ENCODE measurements at regions not wholly inside any gene's neighbourhood (a gene's known extent, or its start where the extent isn't known, plus 50 kb on each side); places are given as distances from the start of the nearest gene placed in this dataset.
"Not testable (repeated sequence)": the region's sequence is repeated elsewhere in the genome, so short reads cannot be mapped to it uniquely, and the experiment has no call there.

GRCh38 chr1:168826269-168826668, 97.3 kb upstream of the DPT start:
- no peak for DNase-seq (ENCODE audit: low spot score)

GRCh38 chr1:168827557-168827956, 98.6 kb upstream of the DPT start:
- DNase-seq (ENCODE audit: low spot score) = no peak

DNA sequence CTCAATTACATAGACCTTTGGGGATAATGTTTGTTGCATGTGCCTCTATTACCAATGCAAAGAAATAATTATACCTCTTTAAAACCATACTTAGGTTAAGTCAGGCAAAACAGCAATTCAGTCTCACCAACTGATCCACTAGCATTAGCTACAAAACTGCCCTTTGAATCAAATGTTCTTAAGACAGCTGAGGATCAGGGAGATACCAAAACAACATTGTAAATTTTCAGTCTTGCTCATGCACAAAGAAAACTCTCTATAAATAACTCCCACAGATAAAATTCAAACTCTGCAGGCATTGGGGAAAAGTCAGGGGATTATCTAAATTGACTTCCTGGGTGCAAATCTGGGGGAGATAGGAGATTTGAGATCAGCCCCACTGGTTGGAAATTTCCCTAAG, 100.9 kb upstream of the DPT start:
- DNase-seq (ENCODE audit: low spot score) = no peak

DNA sequence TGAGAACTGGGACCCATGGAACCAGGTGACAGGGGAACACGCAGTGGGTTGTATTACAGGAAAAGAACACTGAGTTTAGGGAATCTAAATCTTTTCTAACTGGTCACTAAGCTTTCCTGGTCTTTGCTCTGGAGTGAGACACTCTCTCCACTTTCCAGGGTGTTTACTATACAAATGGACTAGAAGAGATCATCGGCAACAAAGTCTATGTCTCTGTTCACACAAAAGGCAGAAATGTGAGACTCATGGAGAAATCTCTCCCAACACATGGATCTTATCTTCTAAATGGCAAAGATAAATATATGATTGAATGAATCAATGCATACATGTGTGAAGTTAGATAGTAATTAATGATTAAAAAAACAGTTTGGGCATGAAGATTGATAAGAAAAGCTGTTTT, 101.6 kb upstream of the DPT start:
- no peak for DNase-seq (ENCODE audit: low spot score)

- no peak for DNase-seq (ENCODE audit: low spot score)
These were observed 103.7 kb upstream of the DPT start for GRCh38 chr1:168832661-168833060.

DNA sequence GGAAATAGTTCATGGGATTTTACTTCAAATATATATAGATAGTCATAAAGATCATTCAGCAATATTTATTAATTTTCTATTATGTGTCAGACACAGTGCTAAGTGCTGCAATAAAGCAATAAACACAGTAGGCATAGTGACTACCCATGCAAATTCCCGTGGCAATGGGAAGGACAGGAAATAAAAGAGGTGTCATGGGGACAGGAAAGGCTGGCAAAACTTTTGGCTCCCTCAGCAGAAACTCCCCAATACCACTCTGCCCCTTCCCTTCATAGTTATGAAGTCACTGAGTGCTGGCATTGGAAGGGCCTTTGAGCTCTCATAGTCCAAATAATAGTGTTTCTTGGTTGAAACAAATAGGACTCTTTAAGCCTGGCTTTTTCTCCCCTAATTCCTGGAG, 104.4 kb upstream of the DPT start:
- no peak for DNase-seq (ENCODE audit: low spot score)

- no peak for DNase-seq (ENCODE audit: low spot score)
These were observed 104.8 kb upstream of the DPT start for GRCh38 chr1:168833801-168834224.

- no peak for DNase-seq (ENCODE audit: low spot score)
These were observed 105.3 kb upstream of the DPT start for GRCh38 chr1:168834225-168834872.

- no peak for DNase-seq (ENCODE audit: low spot score)
These were observed 106.2 kb upstream of the DPT start for GRCh38 chr1:168835176-168835575.

DNA sequence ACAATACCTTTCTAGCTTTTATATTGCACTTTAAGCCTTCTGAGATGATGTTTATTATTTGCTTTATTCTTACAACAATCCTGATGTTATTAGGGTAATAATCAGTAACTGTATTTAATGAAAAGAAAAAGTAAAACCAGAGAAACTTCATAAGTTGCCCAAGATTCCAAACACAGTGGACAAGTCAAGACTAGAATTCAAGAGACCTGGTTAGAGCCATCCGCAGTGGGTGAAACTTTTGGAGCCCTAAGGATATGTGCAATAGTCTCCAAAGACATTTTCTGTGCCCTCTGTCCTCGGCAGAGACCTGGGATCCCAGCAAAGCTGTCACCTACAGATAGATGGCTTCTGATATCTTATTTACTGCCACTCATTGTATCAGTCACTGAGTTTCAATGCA, 106.8 kb upstream of the DPT start:
- DNase-seq (ENCODE audit: low spot score) = no peak

DNA sequence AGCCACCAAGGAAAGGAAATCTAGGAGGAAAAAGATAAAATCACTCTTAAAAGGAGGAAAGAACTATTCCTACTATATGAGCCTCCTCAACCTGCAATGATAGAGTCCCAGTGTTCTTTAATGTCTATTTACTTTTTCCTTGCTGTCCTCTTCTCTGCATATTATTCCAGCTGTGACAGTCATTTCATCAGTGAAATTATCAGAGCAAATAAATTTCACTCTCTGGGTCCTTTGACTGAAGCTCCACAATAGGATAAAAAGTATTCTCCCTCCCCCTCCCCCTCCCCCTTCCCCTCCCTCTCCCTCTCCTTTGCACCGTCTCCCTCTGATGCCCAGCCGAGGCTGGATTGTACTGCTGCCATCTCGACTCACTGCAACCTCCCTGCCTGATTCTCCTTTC, 107.5 kb upstream of the DPT start:
- DNase-seq (ENCODE audit: low spot score) = no peak

- not testable (repeated sequence) for DNase-seq (ENCODE audit: low spot score)
These were observed 108.2 kb upstream of the DPT start for GRCh38 chr1:168837230-168837629.

- DNase-seq (ENCODE audit: low spot score) = no peak
These were observed 113.3 kb upstream of the DPT start for GRCh38 chr1:168842306-168842705.

DNA sequence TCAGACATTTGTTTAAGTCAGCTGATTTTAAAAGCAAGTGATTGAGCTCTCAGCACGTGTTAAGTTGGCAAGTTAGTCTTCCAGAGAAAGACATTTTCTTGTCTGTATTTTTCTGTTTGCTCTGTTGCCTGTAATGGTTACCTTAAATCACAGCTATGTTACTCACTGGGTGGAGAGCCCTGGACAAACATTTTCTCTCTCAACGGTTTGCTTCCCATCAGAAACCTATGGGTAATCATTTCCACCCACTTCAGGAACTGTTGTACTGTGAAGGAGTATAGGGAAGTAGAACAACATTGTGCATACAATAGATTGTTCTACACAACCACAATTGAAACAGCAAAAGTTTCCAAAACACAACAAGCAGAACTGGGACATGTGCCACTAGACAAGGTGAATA, 113.9 kb upstream of the DPT start:
- no peak for DNase-seq (ENCODE audit: low spot score)

DNA sequence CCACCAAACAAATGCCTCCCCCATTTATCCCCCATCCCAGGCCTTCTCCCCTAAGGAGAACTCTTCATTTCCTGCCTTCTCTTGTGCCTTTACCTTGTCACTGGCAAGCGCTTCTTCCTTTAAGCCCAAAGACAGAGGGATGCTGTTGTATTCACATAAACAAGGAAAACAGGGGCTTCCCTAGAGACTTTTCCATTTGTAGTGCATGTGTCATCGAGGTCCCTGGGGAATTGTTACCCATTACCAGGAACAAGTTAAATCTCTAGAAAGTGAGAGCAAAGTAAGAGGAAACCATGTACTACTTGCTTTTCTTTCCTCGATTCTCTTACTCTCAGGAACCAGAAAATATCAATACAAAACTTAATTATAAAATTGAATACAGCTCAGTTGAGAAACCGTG, 114.4 kb upstream of the DPT start:
- no peak for DNase-seq (ENCODE audit: low spot score)

- no peak for DNase-seq (ENCODE audit: low spot score)
These were observed 114.9 kb upstream of the DPT start for GRCh38 chr1:168843950-168844349.

- DNase-seq (ENCODE audit: low spot score) = no peak
These were observed 116.1 kb upstream of the DPT start for GRCh38 chr1:168845140-168845539.

GRCh38 chr1:168848051-168848450, 119.0 kb upstream of the DPT start:
- DNase-seq (ENCODE audit: low spot score) = no peak

GRCh38 chr1:168861421-168862004, 132.5 kb upstream of the DPT start:
- DNase-seq (ENCODE audit: low spot score) = no peak

DNA sequence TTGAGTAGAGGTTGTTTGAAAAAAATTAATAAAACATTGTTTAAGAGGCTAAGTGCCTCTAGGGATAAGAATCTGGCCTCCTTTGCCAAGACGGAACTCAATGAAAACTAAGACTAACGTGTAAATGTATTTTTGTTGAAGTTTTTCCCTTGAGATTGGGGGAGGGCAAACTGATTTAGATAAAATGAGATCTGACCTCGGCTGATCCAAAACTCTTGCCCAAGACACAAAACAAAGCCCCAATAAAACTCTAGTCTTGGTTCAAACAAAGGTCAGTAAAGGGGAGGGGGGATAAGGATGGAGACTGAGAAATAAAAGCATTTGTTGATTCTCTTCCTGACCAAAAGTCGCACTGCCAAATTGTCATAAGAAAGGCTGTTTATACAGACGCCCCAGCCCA, 134.8 kb upstream of the DPT start:
- no peak for DNase-seq (ENCODE audit: low spot score)

GRCh38 chr1:168864266-168864665, 135.3 kb upstream of the DPT start:
- DNase-seq (ENCODE audit: low spot score) = no peak

- DNase-seq (ENCODE audit: low spot score) = no peak
These were observed 137.0 kb upstream of the DPT start for GRCh38 chr1:168865850-168866620.

GRCh38 chr1:168867941-168868634, 139.1 kb upstream of the DPT start:
- DNase-seq (ENCODE audit: low spot score) = no peak
